ENCODE measurements at regions not wholly inside any gene's neighbourhood (a gene's known extent, or its start where the extent isn't known, plus 50 kb on each side); places are given as distances from the start of the nearest gene placed in this dataset.
"Not testable (repeated sequence)": the region's sequence is repeated elsewhere in the genome, so short reads cannot be mapped to it uniquely, and the experiment has no call there.

DNA sequence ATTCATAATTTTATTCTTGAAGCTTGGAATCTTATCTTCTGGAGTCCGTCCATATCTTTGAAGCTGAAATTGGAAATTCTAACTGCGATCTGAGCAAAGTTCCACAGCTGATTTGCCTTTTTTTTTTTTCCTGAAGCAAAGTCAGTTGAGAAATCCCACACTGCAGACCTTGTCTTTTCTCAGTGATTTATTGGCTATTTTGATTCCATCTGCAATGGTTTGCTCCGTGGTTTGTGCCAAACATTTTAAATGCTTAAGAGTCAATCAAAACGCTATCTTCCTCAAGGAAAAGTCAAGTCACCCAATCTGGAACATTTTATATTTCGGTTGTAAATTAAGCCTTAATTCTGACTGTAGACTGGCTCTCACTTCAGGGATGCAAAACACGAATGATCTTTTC, 88.2 kb upstream of the GRIK1 start:
- Mint-ChIP-seq H3K4me3 (ENCODE audit: unreplicated experiment) (no peak overlapping the region), H3K9me3 (ENCODE audit: low read depth) (no peaks in the 10 kb centered on the region), H3K4me1 (ENCODE audit: low read depth) (no peaks in the 10 kb centered on the region), H3K27ac (ENCODE audit: unreplicated experiment) (no peak overlapping the region), H3K36me3 (ENCODE audit: low read depth) (no peaks in the 10 kb centered on the region), H3K27me3 (ENCODE audit: low read depth) (peaks cover 6% of the 10 kb centered on the region)
- DNase-seq (ENCODE audit: low spot score), result no peak
- TF ChIP-seq, protein P1, sequence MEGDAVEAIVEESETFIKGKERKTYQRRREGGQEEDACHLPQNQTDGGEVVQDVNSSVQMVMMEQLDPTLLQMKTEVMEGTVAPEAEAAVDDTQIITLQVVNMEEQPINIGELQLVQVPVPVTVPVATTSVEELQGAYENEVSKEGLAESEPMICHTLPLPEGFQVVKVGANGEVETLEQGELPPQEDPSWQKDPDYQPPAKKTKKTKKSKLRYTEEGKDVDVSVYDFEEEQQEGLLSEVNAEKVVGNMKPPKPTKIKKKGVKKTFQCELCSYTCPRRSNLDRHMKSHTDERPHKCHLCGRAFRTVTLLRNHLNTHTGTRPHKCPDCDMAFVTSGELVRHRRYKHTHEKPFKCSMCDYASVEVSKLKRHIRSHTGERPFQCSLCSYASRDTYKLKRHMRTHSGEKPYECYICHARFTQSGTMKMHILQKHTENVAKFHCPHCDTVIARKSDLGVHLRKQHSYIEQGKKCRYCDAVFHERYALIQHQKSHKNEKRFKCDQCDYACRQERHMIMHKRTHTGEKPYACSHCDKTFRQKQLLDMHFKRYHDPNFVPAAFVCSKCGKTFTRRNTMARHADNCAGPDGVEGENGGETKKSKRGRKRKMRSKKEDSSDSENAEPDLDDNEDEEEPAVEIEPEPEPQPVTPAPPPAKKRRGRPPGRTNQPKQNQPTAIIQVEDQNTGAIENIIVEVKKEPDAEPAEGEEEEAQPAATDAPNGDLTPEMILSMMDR (IDR thresholded peaks at IDR 0.05), result no peak

- not testable (repeated sequence) for DNase-seq (ENCODE audit: low spot score); H3K4me3 Mint-ChIP-seq (ENCODE audit: unreplicated experiment); H3K36me3 Mint-ChIP-seq (ENCODE audit: low read depth); H3K27ac Mint-ChIP-seq (ENCODE audit: unreplicated experiment); H3K4me1 Mint-ChIP-seq (ENCODE audit: low read depth); H3K9me3 Mint-ChIP-seq (ENCODE audit: low read depth)
- peaks cover 11% of the 10 kb centered on the region for H3K27me3 Mint-ChIP-seq (ENCODE audit: low read depth)
Measured at GRCh38 chr21:30023056-30023455, 83.3 kb upstream of the GRIK1 start.

- H3K36me3 Mint-ChIP-seq (ENCODE audit: low read depth), result peaks cover 4% of the 10 kb centered on the region
- no peak for DNase-seq (ENCODE audit: low spot score)
- no peak overlapping the region for H3K27ac Mint-ChIP-seq (ENCODE audit: unreplicated experiment)
- no peak overlapping the region for H3K4me3 Mint-ChIP-seq (ENCODE audit: unreplicated experiment)
- H3K9me3 Mint-ChIP-seq (ENCODE audit: low read depth), result peaks cover 18% of the 10 kb centered on the region
- TF ChIP-seq, protein P1 (IDR thresholded peaks at IDR 0.05), result no peak
- H3K4me1 Mint-ChIP-seq (ENCODE audit: low read depth), result no peaks in the 10 kb centered on the region
- peaks cover 3% of the 10 kb centered on the region for H3K27me3 Mint-ChIP-seq (ENCODE audit: low read depth)
Measured at GRCh38 chr21:30014886-30015285, 75.1 kb upstream of the GRIK1 start.

DNA sequence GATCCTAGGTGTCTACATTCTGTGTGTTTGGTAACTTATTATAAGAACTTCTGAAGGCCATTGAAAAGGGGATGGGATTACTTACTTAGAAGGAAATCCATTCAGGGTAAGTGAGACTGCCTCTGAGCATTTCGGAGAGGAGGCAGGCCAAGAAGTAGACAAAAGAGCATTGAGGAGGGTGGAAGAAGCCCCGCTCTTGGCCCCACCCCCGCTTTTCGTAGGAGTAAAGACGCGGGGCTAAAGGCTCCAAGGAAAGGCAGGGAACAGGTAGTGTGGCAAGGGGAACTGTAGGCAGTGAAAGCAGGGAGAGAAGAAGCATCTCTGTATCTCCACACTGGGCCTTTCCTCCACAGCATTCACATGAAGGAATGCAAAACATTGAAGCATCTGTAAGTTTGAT, 51.8 kb upstream of the GRIK1 start:
- Mint-ChIP-seq H3K36me3 (ENCODE audit: low read depth) (no peaks in the 10 kb centered on the region), H3K9me3 (ENCODE audit: low read depth) (peaks cover 2% of the 10 kb centered on the region), H3K27ac (ENCODE audit: unreplicated experiment) (no peak overlapping the region), H3K4me3 (ENCODE audit: unreplicated experiment) (no peak overlapping the region), H3K4me1 (ENCODE audit: low read depth) (no peaks in the 10 kb centered on the region), H3K27me3 (ENCODE audit: low read depth) (peaks cover 24% of the 10 kb centered on the region)
- TF ChIP-seq, protein P1 (IDR thresholded peaks at IDR 0.05), result no peak
- no peak for DNase-seq (ENCODE audit: low spot score)

- Mint-ChIP-seq H3K9me3 (ENCODE audit: low read depth) (peaks cover 5% of the 10 kb centered on the region), H3K27me3 (ENCODE audit: low read depth) (peaks cover 15% of the 10 kb centered on the region), H3K36me3 (ENCODE audit: low read depth) (no peaks in the 10 kb centered on the region), H3K4me3 (ENCODE audit: unreplicated experiment) (no peak overlapping the region), H3K27ac (ENCODE audit: unreplicated experiment) (no peak overlapping the region), H3K4me1 (ENCODE audit: low read depth) (no peaks in the 10 kb centered on the region)
- no peak for DNase-seq (ENCODE audit: low spot score)
- TF ChIP-seq, protein P1 (IDR thresholded peaks at IDR 0.05), result no peak
Measured at GRCh38 chr21:29989634-29990234, 49.9 kb upstream of the GRIK1 start.

Data from chondrocyte (in vitro differentiated cells).